ENCODE measurements at regions not wholly inside any gene's neighbourhood (a gene's known extent, or its start where the extent isn't known, plus 50 kb on each side); places are given as distances from the start of the nearest gene placed in this dataset.

DNA sequence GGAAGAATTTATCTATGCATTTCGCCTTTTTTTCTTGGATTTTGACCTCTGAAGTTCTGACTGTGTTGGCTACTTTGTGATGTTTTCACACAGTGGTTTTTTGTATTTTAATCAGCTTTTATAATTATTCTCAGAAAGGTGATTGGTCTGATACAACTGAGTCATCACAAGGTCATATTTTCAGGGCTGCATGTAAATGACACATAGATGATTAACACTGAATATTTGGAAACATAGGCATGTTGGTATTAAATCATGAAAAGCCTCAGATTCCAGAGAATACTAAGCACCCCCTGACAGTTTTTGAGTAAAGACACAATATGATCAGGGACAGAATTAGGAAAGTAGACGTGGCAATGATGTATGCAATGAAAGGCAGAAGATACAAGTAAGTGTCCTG lies 175.5 kb upstream of the SLCO3A1 start:
- H3K4me3 ChIP-seq (ENCODE audit: low read depth, low read length) = no peak overlapping the region
- TF ChIP-seq, protein P1, sequence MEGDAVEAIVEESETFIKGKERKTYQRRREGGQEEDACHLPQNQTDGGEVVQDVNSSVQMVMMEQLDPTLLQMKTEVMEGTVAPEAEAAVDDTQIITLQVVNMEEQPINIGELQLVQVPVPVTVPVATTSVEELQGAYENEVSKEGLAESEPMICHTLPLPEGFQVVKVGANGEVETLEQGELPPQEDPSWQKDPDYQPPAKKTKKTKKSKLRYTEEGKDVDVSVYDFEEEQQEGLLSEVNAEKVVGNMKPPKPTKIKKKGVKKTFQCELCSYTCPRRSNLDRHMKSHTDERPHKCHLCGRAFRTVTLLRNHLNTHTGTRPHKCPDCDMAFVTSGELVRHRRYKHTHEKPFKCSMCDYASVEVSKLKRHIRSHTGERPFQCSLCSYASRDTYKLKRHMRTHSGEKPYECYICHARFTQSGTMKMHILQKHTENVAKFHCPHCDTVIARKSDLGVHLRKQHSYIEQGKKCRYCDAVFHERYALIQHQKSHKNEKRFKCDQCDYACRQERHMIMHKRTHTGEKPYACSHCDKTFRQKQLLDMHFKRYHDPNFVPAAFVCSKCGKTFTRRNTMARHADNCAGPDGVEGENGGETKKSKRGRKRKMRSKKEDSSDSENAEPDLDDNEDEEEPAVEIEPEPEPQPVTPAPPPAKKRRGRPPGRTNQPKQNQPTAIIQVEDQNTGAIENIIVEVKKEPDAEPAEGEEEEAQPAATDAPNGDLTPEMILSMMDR (IDR thresholded peaks at IDR 0.05; ENCODE audit: low read depth, low read length) = no peak
- no peak for DNase-seq (ENCODE audit: low read depth, low spot score)
- in situ Hi-C loops (cut with HindIII; ENCODE audit: low sequenced_read_pairs) = no loop called here

DNA sequence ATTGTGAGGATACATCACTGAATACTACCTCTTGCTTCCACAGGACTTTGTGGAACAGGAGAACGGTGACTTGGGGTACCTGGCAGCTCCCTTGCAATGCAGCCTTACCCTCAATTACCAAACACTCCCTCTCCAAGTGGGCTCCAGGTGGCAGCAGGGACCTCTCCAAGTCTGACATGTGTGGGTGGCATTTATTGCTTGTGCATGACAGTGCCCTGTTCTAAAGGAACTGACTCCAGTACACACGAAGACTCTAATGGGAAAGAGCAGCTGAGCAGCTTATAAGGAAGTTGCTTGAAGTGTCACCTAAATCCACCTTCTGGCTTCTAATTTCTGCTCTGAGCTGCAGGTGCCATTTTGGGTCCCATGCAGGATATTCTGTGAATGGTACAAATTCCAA lies 174.1 kb upstream of the SLCO3A1 start:
- DNase-seq (ENCODE audit: low read depth, low spot score) = no peak
- TF ChIP-seq, protein P1 (IDR thresholded peaks at IDR 0.05; ENCODE audit: low read depth, low read length) = no peak
- no peak overlapping the region for H3K4me3 ChIP-seq (ENCODE audit: low read depth, low read length)
- in situ Hi-C loops (cut with HindIII; ENCODE audit: low sequenced_read_pairs) = no loop called here

DNA sequence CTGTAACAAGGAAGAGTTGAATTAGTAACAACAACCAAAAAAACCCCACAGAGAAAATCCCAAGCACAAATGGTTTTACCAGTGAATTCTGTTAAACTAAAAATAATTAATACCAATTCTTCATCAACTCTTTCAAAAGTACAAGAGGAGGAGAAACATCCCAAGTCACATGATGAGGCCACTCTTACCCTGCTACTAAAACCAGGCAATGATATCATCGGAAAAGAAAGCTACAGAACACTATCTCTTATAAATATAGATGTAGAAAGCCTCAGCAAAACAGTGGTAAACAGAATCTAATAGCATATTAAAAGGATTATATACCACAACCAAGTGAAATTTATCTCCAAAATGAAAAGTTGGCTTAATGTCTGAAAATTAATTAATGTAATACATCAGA lies 168.1 kb upstream of the SLCO3A1 start:
- in situ Hi-C loops (cut with HindIII; ENCODE audit: low sequenced_read_pairs) = no loop called here
- TF ChIP-seq, protein P1 (IDR thresholded peaks at IDR 0.05; ENCODE audit: low read depth, low read length) = no peak
- H3K4me3 ChIP-seq (ENCODE audit: low read depth, low read length) = no peak overlapping the region
- no peak for DNase-seq (ENCODE audit: low read depth, low spot score)

DNA sequence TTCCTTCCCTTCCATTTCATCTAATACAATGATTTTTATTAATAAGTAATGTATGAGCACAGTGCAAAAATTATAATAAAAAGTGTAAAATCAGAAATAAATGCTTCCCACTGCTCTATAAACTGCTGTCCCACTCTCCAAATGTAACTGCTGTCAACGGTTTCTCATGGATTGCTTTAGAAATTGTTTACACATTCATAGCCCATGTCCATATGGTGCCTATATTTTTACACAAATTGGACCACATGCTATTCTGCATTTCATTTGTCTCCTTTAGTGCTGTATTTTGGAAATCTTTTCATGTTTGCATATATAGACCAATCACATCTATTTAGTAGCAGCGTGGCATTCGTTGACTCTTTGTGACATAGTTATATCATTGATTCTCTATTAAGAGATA lies 164.7 kb upstream of the SLCO3A1 start:
- H3K4me3 ChIP-seq (ENCODE audit: low read depth, low read length) = no peak overlapping the region
- TF ChIP-seq, protein P1 (IDR thresholded peaks at IDR 0.05; ENCODE audit: low read depth, low read length) = no peak
- in situ Hi-C loops (cut with HindIII; ENCODE audit: low sequenced_read_pairs) = no loop called here
- no peak for DNase-seq (ENCODE audit: low read depth, low spot score)

DNA sequence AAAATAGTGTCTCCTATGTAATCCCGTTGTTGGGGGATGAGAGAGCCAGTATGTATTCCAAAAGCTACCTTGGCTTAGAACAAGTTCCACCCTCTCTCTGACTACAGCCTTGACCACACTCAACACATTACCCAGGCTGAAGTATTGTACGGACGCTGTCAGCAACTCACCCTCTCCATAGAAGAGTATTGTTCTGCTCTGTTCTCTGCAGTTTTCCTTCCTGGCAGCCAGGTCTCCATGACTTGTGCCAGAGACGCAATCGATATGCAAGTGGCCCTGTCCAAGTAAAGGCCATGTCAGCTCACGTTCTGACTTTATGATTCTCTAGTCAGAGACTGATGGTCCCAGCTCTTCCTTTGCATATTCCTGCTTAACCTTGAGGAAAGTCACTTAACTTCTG lies 164.1 kb upstream of the SLCO3A1 start:
- TF ChIP-seq, protein P1 (IDR thresholded peaks at IDR 0.05; ENCODE audit: low read depth, low read length) = no peak
- no peak overlapping the region for H3K4me3 ChIP-seq (ENCODE audit: low read depth, low read length)
- no peak for DNase-seq (ENCODE audit: low read depth, low spot score)
- in situ Hi-C loops (cut with HindIII; ENCODE audit: low sequenced_read_pairs) = no loop called here

DNA sequence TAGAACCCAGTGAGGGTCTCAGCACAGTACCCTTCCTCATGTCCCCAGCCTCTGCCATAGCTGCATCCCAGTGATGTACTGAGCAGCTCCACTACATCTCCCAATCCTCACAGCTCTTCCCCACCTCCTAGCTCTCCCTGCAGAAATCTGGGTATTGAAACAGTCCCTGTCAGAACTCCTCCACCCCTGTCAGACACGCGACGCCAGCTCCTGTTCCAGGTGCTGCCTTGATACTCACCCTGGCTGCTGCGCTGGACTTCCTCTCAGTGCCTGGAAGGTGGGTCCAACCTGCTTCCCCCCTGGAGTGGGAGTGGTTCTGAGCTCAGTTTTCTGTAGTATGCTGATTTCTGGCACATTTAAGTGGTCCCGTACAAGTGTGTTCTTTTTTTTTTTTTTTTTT lies 160.9 kb upstream of the SLCO3A1 start:
- in situ Hi-C loops (cut with HindIII; ENCODE audit: low sequenced_read_pairs) = no loop called here
- no peak overlapping the region for H3K4me3 ChIP-seq (ENCODE audit: low read depth, low read length)
- TF ChIP-seq, protein P1 (IDR thresholded peaks at IDR 0.05; ENCODE audit: low read depth, low read length) = no peak
- DNase-seq (ENCODE audit: low read depth, low spot score) = no peak

Measured in astrocyte of the spinal cord (primary cell).